ENCODE measurements at regions not wholly inside any gene's neighbourhood (a gene's known extent, or its start where the extent isn't known, plus 50 kb on each side); places are given as distances from the start of the nearest gene placed in this dataset.

DNA sequence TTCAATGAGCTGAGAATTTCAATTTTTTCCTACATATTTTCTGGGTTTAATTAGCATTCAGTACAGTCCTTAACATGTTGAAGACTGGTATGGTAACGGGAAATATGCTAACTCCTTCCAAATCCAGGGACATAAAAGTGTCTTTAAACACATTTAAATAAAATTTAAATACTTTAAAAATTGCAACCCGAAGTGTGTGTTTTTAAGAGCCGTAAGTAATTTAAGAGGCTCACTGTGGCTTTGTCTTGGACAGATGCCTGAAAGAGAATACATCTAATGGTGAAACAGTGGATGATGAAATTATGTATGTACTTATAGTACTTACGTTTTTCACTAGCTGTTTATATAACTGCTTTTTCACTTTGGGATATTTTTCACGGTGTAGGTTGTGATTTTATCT, 687.3 kb upstream of the CELF2 start:
- no peaks in the 10 kb centered on the region for H3K4me1 ChIP-seq (ENCODE audit: control insufficient read depth, insufficient read depth, low read length)

DNA sequence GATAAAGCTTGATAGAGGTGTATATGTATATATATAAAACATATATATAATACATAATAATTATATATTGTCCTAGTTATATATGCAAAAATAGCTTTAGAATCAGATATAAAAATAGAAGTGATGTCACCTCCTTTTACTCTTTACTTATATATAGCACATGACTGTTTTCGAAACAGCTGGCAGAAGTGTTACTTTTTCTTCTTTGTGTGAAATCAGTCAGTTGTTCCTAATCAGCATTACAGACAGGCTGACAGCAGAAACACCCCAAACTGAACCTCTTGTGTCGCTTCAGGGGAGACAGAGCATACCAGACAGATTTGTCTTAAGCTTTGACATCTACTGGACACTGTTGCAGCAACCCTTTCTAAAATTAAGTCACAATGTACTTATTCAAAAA, 684.9 kb upstream of the CELF2 start:
- Histone ChIP-seq H3K27ac (ENCODE audit: low read length) (no peak overlapping the region), H3K4me1 (ENCODE audit: control insufficient read depth, insufficient read depth, low read length) (no peaks in the 10 kb centered on the region), H3K4me3 (ENCODE audit: low read length in 2 of 2) (no peak overlapping the region), H3K27me3 (ENCODE audit: control insufficient read depth in 1 of 2, insufficient read depth in 2 of 2, low read length in 2 of 2) (no peaks in the 10 kb centered on the region), H3K9me3 (ENCODE audit: control insufficient read depth in 2 of 2, low read length in 2 of 2) (no peaks in the 10 kb centered on the region), H3K36me3 (ENCODE audit: control insufficient read depth in 2 of 2, insufficient read depth in 2 of 2, low read length in 2 of 2) (no peaks in the 10 kb centered on the region), H3K9ac (ENCODE audit: low read length in 2 of 2) (no peak overlapping the region)

More for the DNA sequence above, 687.3 kb upstream of the CELF2 start:
- H3K36me3 ChIP-seq (ENCODE audit: control insufficient read depth in 2 of 2, insufficient read depth in 2 of 2, low read length in 2 of 2): no peaks in the 10 kb centered on the region
- no peaks in the 10 kb centered on the region for H3K9me3 ChIP-seq (ENCODE audit: control insufficient read depth in 2 of 2, low read length in 2 of 2)
- H3K4me3 ChIP-seq (ENCODE audit: low read length in 2 of 2): no peak overlapping the region
- H3K9ac ChIP-seq (ENCODE audit: low read length in 2 of 2): no peak overlapping the region
- H3K27ac ChIP-seq (ENCODE audit: low read length): no peak overlapping the region
- H3K27me3 ChIP-seq (ENCODE audit: control insufficient read depth in 1 of 2, insufficient read depth in 2 of 2, low read length in 2 of 2): no peaks in the 10 kb centered on the region

DNA sequence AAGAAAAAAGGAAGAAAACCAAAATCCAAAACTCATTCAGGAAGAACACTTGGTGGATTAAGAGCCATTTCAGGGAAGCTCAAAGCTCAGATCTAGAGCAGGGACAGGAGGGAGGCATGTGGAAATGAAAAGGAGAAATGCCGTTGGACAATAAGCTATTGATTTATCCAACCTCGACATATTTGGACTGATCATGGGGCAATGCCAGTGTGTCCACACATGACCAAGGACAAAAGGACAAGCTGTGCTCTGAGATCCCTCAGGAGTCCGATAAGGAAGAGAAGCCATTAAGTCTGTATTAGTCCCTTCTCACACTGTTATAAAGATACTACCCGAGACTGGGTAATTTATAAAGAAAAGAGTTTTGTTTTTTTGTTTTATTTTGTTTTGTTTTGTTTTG, 684.0 kb upstream of the CELF2 start:
- no peaks in the 10 kb centered on the region for H3K4me1 ChIP-seq (ENCODE audit: control insufficient read depth, insufficient read depth, low read length)
- no peak overlapping the region for H3K4me3 ChIP-seq (ENCODE audit: low read length in 2 of 2)
- no peak overlapping the region for H3K9ac ChIP-seq (ENCODE audit: low read length in 2 of 2)
- no peak overlapping the region for H3K27ac ChIP-seq (ENCODE audit: low read length)
- H3K27me3 ChIP-seq (ENCODE audit: control insufficient read depth in 1 of 2, insufficient read depth in 2 of 2, low read length in 2 of 2): no peaks in the 10 kb centered on the region
- H3K9me3 ChIP-seq (ENCODE audit: control insufficient read depth in 2 of 2, low read length in 2 of 2): no peaks in the 10 kb centered on the region
- no peaks in the 10 kb centered on the region for H3K36me3 ChIP-seq (ENCODE audit: control insufficient read depth in 2 of 2, insufficient read depth in 2 of 2, low read length in 2 of 2)

DNA sequence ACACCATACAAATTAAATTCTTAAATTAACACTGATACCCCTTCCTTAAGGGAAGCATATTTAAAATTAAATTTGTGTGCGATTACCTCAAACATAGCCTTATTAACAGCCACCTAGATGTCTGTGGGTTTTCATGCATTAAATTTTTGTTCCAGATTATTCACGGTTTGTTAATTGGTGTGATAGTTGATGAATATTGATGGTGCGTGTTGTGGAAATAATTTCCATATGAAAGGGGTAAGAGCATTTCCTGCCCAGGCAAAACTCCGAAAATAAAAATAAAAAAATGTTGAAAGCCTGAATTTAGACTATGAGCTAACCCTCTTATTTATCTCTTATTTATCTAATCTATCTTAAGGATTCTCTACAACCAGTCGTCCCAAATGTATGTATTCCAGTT, 679.3 kb upstream of the CELF2 start:
- H3K36me3 ChIP-seq (ENCODE audit: control insufficient read depth in 2 of 2, insufficient read depth in 2 of 2, low read length in 2 of 2): no peaks in the 10 kb centered on the region
- H3K9ac ChIP-seq (ENCODE audit: low read length in 2 of 2): no peak overlapping the region
- H3K4me3 ChIP-seq (ENCODE audit: low read length in 2 of 2): no peak overlapping the region
- no peaks in the 10 kb centered on the region for H3K9me3 ChIP-seq (ENCODE audit: control insufficient read depth in 2 of 2, low read length in 2 of 2)
- no peaks in the 10 kb centered on the region for H3K4me1 ChIP-seq (ENCODE audit: control insufficient read depth, insufficient read depth, low read length)
- H3K27me3 ChIP-seq (ENCODE audit: control insufficient read depth in 1 of 2, insufficient read depth in 2 of 2, low read length in 2 of 2): no peaks in the 10 kb centered on the region
- no peak overlapping the region for H3K27ac ChIP-seq (ENCODE audit: low read length)

DNA sequence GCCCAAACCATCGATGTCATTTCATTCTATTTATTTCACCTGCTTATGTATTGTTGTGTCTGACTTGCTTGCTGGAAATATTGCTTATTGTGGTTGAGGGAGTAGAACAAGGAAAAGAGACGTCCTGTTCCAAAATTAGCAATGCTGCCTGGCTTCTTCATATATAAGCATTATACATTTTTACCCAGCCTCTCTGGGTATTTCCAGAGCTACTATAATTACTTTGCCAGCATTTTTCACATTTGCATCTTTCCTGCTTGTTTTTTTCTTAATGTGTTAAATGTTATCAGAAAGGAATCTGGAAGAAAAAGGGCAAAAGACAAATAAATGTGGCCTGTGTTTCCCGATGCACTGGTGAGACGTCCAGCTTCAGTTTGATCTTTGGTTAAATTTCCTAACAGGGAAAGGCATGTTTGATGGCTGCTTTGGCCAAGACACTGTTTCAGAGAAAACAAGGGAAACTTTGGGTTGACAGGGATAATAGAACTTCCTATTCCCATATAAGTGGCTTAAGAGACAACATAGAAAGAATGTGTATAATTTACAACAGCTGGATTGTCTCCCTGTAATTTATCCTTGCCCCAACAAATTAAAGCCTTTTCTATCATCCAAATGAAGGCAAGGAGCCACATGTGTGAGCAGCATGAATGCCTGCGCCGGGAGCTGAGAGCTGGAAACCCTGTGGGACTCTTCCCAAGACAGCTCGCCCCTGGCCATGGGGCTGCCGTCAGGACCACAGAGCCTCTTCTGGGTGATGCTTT, 671.1 kb upstream of the CELF2 start:
- Histone ChIP-seq H3K9me3 (ENCODE audit: control insufficient read depth in 2 of 2, low read length in 2 of 2) (no peaks in the 10 kb centered on the region), H3K27me3 (ENCODE audit: control insufficient read depth in 1 of 2, insufficient read depth in 2 of 2, low read length in 2 of 2) (no peaks in the 10 kb centered on the region), H3K4me1 (ENCODE audit: control insufficient read depth, insufficient read depth, low read length) (no peaks in the 10 kb centered on the region), H3K4me3 (ENCODE audit: low read length in 2 of 2) (no peak overlapping the region), H3K27ac (ENCODE audit: low read length) (no peak overlapping the region), H3K36me3 (ENCODE audit: control insufficient read depth in 2 of 2, insufficient read depth in 2 of 2, low read length in 2 of 2) (no peaks in the 10 kb centered on the region), H3K9ac (ENCODE audit: low read length in 2 of 2) (no peak overlapping the region)

DNA sequence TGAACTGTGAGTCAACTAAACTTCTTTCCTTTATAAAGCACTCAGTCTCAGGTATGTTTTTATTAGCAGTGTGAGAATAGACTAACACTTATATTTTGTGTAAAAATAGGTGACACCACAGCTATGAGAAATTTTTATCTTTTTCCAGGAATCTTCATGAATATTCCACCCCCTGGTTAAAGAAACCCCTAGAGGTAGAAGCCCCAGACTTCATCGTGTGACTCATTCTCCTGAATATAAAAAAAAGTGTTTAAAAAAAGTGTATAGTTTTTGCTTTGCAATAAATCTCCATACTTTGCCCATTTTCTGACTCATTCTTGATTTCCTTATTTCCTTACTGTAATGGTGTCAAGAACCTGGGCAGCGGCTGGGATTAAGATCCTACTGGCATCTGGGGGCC, 667.6 kb upstream of the CELF2 start:
- no peak overlapping the region for H3K9ac ChIP-seq (ENCODE audit: low read length in 2 of 2)
- H3K4me3 ChIP-seq (ENCODE audit: low read length in 2 of 2): no peak overlapping the region
- no peaks in the 10 kb centered on the region for H3K4me1 ChIP-seq (ENCODE audit: control insufficient read depth, insufficient read depth, low read length)
- H3K36me3 ChIP-seq (ENCODE audit: control insufficient read depth in 2 of 2, insufficient read depth in 2 of 2, low read length in 2 of 2): no peaks in the 10 kb centered on the region
- H3K9me3 ChIP-seq (ENCODE audit: control insufficient read depth in 2 of 2, low read length in 2 of 2): no peaks in the 10 kb centered on the region
- no peak overlapping the region for H3K27ac ChIP-seq (ENCODE audit: low read length)
- no peaks in the 10 kb centered on the region for H3K27me3 ChIP-seq (ENCODE audit: control insufficient read depth in 1 of 2, insufficient read depth in 2 of 2, low read length in 2 of 2)

DNA sequence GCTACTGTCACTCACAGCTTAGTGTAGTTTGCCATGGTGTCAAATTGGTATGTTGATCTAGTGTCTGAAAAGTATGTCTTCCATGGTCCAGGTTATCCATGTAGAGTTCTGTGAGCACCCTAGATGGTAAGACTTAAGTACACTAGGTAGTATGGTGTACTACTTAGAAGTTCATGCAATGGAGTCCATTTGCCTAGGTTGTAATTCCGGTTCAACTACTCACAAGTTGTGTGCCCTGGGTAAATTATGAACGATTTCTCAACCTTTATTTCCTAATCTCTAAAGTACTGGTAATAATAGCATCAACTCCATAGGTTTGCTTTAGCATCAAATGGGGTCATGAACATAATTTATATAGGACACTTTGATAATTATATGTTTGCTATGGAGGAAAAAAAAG, 666.2 kb upstream of the CELF2 start:
- Histone ChIP-seq H3K9ac (ENCODE audit: low read length in 2 of 2) (no peak overlapping the region), H3K27me3 (ENCODE audit: control insufficient read depth in 1 of 2, insufficient read depth in 2 of 2, low read length in 2 of 2) (no peaks in the 10 kb centered on the region), H3K9me3 (ENCODE audit: control insufficient read depth in 2 of 2, low read length in 2 of 2) (no peaks in the 10 kb centered on the region), H3K36me3 (ENCODE audit: control insufficient read depth in 2 of 2, insufficient read depth in 2 of 2, low read length in 2 of 2) (no peaks in the 10 kb centered on the region), H3K4me1 (ENCODE audit: control insufficient read depth, insufficient read depth, low read length) (no peaks in the 10 kb centered on the region), H3K27ac (ENCODE audit: low read length) (no peak overlapping the region), H3K4me3 (ENCODE audit: low read length in 2 of 2) (no peak overlapping the region)

DNA sequence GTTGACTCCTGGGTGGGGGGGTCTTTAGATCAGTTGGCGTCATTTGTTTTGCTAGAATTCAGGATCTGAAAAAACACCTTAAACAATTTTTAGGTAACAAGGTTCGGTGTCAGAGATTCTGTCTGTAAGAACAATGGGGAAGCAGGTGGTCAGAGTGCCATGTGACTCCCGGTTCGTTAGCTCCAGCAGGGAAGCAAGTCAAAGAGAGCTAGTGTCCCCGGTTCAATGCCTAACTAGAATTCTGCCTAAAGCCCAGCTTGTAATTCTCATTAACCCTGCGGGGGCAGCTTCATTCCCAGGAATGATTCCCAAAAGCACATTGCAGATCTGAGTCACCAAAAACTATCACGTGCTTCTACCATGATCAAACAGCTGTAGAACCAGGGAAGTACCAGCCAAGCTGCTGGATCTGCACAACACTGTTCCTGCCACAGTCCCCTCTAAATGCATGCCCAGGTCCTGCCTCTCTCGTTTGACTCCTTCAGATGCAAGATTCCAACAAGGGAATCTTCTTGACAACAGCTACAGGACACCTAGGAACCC, 664.3 kb upstream of the CELF2 start:
- Histone ChIP-seq H3K27ac (ENCODE audit: low read length) (no peak overlapping the region), H3K36me3 (ENCODE audit: control insufficient read depth in 2 of 2, insufficient read depth in 2 of 2, low read length in 2 of 2) (no peaks in the 10 kb centered on the region), H3K27me3 (ENCODE audit: control insufficient read depth in 1 of 2, insufficient read depth in 2 of 2, low read length in 2 of 2) (no peaks in the 10 kb centered on the region), H3K9ac (ENCODE audit: low read length in 2 of 2) (no peak overlapping the region), H3K9me3 (ENCODE audit: control insufficient read depth in 2 of 2, low read length in 2 of 2) (no peaks in the 10 kb centered on the region), H3K4me3 (ENCODE audit: low read length in 2 of 2) (no peak overlapping the region), H3K4me1 (ENCODE audit: control insufficient read depth, insufficient read depth, low read length) (no peaks in the 10 kb centered on the region)

DNA sequence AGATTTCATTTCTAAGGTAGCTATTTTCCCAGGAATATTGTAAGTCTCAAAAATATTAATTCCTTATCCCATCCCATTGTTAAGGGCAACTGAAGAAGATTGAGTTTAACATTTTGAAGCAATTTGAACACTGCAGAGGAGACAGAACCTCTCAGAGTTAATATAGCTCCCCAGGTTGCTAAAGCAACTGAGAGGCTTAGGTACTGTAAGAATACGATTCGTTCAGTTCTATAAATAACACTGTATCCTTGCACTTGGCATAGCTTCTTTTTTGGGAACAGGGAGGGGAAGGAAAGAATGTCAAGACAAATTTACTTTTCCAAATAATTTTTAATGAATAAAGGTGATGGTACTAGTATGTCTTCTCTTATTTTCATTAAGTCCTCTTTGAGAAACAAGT, 658.4 kb upstream of the CELF2 start:
- H3K27me3 ChIP-seq (ENCODE audit: control insufficient read depth in 1 of 2, insufficient read depth in 2 of 2, low read length in 2 of 2): no peaks in the 10 kb centered on the region
- H3K27ac ChIP-seq (ENCODE audit: low read length): no peak overlapping the region
- H3K4me3 ChIP-seq (ENCODE audit: low read length in 2 of 2): no peak overlapping the region
- no peaks in the 10 kb centered on the region for H3K4me1 ChIP-seq (ENCODE audit: control insufficient read depth, insufficient read depth, low read length)
- H3K9ac ChIP-seq (ENCODE audit: low read length in 2 of 2): no peak overlapping the region
- H3K36me3 ChIP-seq (ENCODE audit: control insufficient read depth in 2 of 2, insufficient read depth in 2 of 2, low read length in 2 of 2): no peaks in the 10 kb centered on the region
- H3K9me3 ChIP-seq (ENCODE audit: control insufficient read depth in 2 of 2, low read length in 2 of 2): no peaks in the 10 kb centered on the region

DNA sequence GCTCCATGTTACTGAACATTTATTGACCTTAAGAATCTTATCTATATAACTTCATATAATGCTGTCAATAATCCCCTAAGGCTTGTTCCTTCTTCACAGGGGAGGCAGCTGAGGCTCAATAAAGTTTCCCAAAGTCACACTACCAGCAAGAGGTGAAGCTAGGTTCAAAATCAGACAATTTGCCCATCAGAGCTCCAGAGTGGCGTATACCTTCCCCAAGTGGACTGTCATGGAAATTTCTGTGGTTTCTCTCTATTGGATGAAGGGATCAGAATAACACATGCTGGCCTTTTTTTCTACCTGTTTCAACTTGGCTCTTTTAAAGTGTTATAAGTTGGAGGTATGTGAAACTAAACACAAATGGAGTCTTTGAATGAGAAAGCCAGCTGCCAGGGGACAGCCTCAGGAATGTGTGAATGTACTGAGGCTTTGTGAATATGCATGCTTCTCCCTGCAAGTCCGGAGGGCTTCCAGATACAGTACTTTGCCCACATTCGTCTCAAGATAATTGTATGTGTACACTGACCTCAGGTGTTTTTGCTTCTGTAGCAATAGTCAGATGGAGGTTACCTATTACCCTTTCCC, 656.3 kb upstream of the CELF2 start:
- Histone ChIP-seq H3K9ac (ENCODE audit: low read length in 2 of 2) (no peak overlapping the region), H3K4me3 (ENCODE audit: low read length in 2 of 2) (no peak overlapping the region), H3K27me3 (ENCODE audit: control insufficient read depth in 1 of 2, insufficient read depth in 2 of 2, low read length in 2 of 2) (peaks cover 0 to under 1% of the 10 kb centered on the region in 2 donors), H3K27ac (ENCODE audit: low read length) (no peak overlapping the region), H3K4me1 (ENCODE audit: control insufficient read depth, insufficient read depth, low read length) (peaks cover 3% of the 10 kb centered on the region), H3K36me3 (ENCODE audit: control insufficient read depth in 2 of 2, insufficient read depth in 2 of 2, low read length in 2 of 2) (no peaks in the 10 kb centered on the region), H3K9me3 (ENCODE audit: control insufficient read depth in 2 of 2, low read length in 2 of 2) (no peaks in the 10 kb centered on the region)

DNA sequence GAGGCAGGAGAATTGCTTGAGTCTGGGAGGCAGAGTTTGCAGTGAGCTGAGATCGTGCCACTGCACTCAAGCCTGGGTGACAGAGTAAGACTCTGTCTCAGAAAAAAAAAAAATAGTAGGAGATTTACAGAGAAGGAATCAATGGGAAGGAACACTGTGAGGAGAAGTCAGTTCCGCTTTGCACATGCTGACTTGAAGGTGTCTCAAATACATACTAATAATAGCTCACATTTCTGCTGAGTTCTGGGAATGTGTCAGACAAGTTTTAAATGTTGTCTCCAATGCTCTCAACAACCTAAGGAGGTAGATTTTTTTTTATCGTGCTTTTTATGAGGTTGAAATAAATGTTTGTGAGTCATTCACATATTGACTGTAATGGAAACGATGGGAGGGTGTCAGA, 654.9 kb upstream of the CELF2 start:
- Histone ChIP-seq H3K36me3 (ENCODE audit: control insufficient read depth in 2 of 2, insufficient read depth in 2 of 2, low read length in 2 of 2) (no peaks in the 10 kb centered on the region), H3K9ac (ENCODE audit: low read length in 2 of 2) (no peak overlapping the region), H3K27ac (ENCODE audit: low read length) (no peak overlapping the region), H3K9me3 (ENCODE audit: control insufficient read depth in 2 of 2, low read length in 2 of 2) (no peaks in the 10 kb centered on the region), H3K4me1 (ENCODE audit: control insufficient read depth, insufficient read depth, low read length) (peaks cover 7% of the 10 kb centered on the region), H3K4me3 (ENCODE audit: low read length in 2 of 2) (no peak overlapping the region), H3K27me3 (ENCODE audit: control insufficient read depth in 1 of 2, insufficient read depth in 2 of 2, low read length in 2 of 2) (peaks cover 0 to 2% of the 10 kb centered on the region in 2 donors)
